H9 (cell line): ENCODE measurements at regions not wholly inside any gene's neighbourhood (a gene's known extent, or its start where the extent isn't known, plus 50 kb on each side); places are given as distances from the start of the nearest gene placed in this dataset.

ENCODE experiments used
- DNase-seq: peaks from one replicate; pipeline ENCODE4 v3.0.0-alpha.2; 2017
- H2AFZ ChIP-seq: one replicate; pipeline ENCODE4 v1.6.1; 2013; ENCODE audit warnings: mild to moderate bottlenecking, low read length, control low read depth, moderate library complexity
- H2AK5ac ChIP-seq: 2 replicates; pipeline ENCODE4 v1.6.1; 2013; ENCODE audit warnings: low read length, control low read depth, mixed read lengths; ENCODE audit not compliant: insufficient read length
- H2BK120ac ChIP-seq: one replicate; pipeline ENCODE4 v1.6.1; 2013; ENCODE audit warnings: low read depth, mild to moderate bottlenecking, low read length, control low read depth, inconsistent platforms; ENCODE audit not compliant: poor library complexity, severe bottlenecking
- H2BK12ac ChIP-seq: 2 replicates; pipeline ENCODE4 v1.6.1; 2013; ENCODE audit warnings: low read length, control low read depth, mixed read lengths, low read depth; ENCODE audit not compliant: insufficient read length
- H2BK15ac ChIP-seq: 2 replicates; pipeline ENCODE4 v1.6.1; 2013; ENCODE audit warnings: low read depth, low read length, control low read depth
- H2BK20ac ChIP-seq: one replicate; pipeline ENCODE4 v1.6.1; 2013; ENCODE audit warnings: low read depth, mild to moderate bottlenecking, low read length, control low read depth, inconsistent platforms; ENCODE audit not compliant: poor library complexity, severe bottlenecking
- H2BK5ac ChIP-seq: 2 replicates; pipeline ENCODE4 v1.6.1; 2013; ENCODE audit warnings: low read length, control low read depth, mixed read lengths; ENCODE audit not compliant: insufficient read length
- H3K14ac ChIP-seq: 2 replicates; pipeline ENCODE4 v1.6.1; 2013; ENCODE audit warnings: low read length, control low read depth; ENCODE audit not compliant: insufficient read depth
- H3K18ac ChIP-seq: 2 replicates; pipeline ENCODE4 v1.6.1; 2013; ENCODE audit warnings: low read depth, mild to moderate bottlenecking, mixed read lengths, low read length, control low read depth; ENCODE audit not compliant: insufficient read length
- H3K23ac ChIP-seq: 2 replicates; pipeline ENCODE4 v1.6.1; 2013; ENCODE audit warnings: low read length, control low read depth, mixed read lengths, low read depth; ENCODE audit not compliant: insufficient read length
- H3K23me2 ChIP-seq: 2 replicates; pipeline ENCODE4 v1.6.1; 2013; ENCODE audit warnings: low read depth, mild to moderate bottlenecking, mixed read lengths, low read length, control low read depth; ENCODE audit not compliant: insufficient read length, poor library complexity, severe bottlenecking
- H3K27ac ChIP-seq: 2 replicates; pipeline ENCODE4 v1.5.1; 2013; ENCODE audit warnings: low read length, control low read depth, mixed read lengths, low read depth; ENCODE audit not compliant: insufficient read length
- H3K27me3 ChIP-seq: 2 replicates; pipeline ENCODE4 v1.6.1; 2013; ENCODE audit warnings: low read length, control low read depth, inconsistent platforms; ENCODE audit not compliant: insufficient read depth
- H3K4ac ChIP-seq: 2 replicates; pipeline ENCODE4 v1.6.1; 2013; ENCODE audit warnings: low read depth, mild to moderate bottlenecking, control low read depth, inconsistent platforms, low read length, moderate library complexity
- H3K4me1 ChIP-seq: 2 replicates; pipeline ENCODE4 v1.6.1; 2013; ENCODE audit warnings: low read length, control low read depth, inconsistent platforms; ENCODE audit not compliant: insufficient read depth
- H3K4me2 ChIP-seq: 2 replicates; pipeline ENCODE4 v1.6.1; 2013; ENCODE audit warnings: low read length, control low read depth, mixed read lengths; ENCODE audit not compliant: insufficient read length, insufficient read depth
- H3K56ac ChIP-seq: 2 replicates; pipeline ENCODE4 v1.6.1; 2013; ENCODE audit warnings: low read depth, mild to moderate bottlenecking, mixed read lengths, low read length, control low read depth; ENCODE audit not compliant: insufficient read length
- H3K79me1 ChIP-seq: 2 replicates; pipeline ENCODE4 v1.6.1; 2013; ENCODE audit warnings: low read depth, mild to moderate bottlenecking, moderate library complexity, low read length, control low read depth, inconsistent platforms; ENCODE audit not compliant: insufficient read depth, poor library complexity, severe bottlenecking
- H3K79me2 ChIP-seq: 2 replicates; pipeline ENCODE4 v1.6.1; 2013; ENCODE audit warnings: low read length, control low read depth, inconsistent platforms; ENCODE audit not compliant: insufficient read depth
- H3K9ac ChIP-seq: 2 replicates; pipeline ENCODE4 v1.6.1; 2013; ENCODE audit warnings: low read length, control low read depth, mixed read lengths; ENCODE audit not compliant: insufficient read length; ENCODE audit errors: extremely low read depth
- H3K9me3 ChIP-seq: one replicate; pipeline ENCODE4 v1.6.1; 2013; ENCODE audit warnings: low read depth, low read length, inconsistent platforms; ENCODE audit not compliant: control insufficient read depth
- H3T11ph ChIP-seq: one replicate; pipeline ENCODE4 v1.6.1; 2013; ENCODE audit warnings: mild to moderate bottlenecking, low read length, control low read depth, inconsistent platforms
- H4K20me1 ChIP-seq: one replicate; pipeline ENCODE4 v1.6.1; 2013; ENCODE audit not compliant: control insufficient read depth, insufficient read length, insufficient read depth
- H4K5ac ChIP-seq: 2 replicates; pipeline ENCODE4 v1.6.1; 2013; ENCODE audit warnings: low read depth, mild to moderate bottlenecking, mixed read lengths, low read length, control low read depth; ENCODE audit not compliant: insufficient read length
- H4K8ac ChIP-seq: replicated peaks from 2 replicates; pipeline ENCODE4 v1.6.1; 2013; ENCODE audit warnings: low read length, control low read depth, mixed read lengths, low read depth; ENCODE audit not compliant: insufficient read length
- H4K91ac ChIP-seq: 2 replicates; pipeline ENCODE4 v1.6.1; 2013; ENCODE audit warnings: low read depth, mild to moderate bottlenecking, moderate library complexity, mixed read lengths, low read length, control low read depth; ENCODE audit not compliant: insufficient read length
- H3K27ac Mint-ChIP-seq, 3 experiments: 2 replicates in 2 of 3; 3 replicates in 1 of 3; pipeline ENCODE4 v1.8.0; 2020 to 2021; ENCODE audit warnings: mixed read lengths in 3 of 3, mild to moderate bottlenecking in 1 of 3, moderate library complexity in 1 of 3
- H3K27me3 Mint-ChIP-seq: 2 replicates; pipeline ENCODE4 v1.8.0; 2021; ENCODE audit warnings: low read depth, mild to moderate bottlenecking, moderate library complexity, mixed read lengths
- H3K36me3 Mint-ChIP-seq, 3 experiments: 2 replicates in 2 of 3; 3 replicates in 1 of 3; pipeline ENCODE4 v1.8.0; 2020 to 2021; ENCODE audit warnings: low read depth in 3 of 3, mixed read lengths in 3 of 3; ENCODE audit not compliant: insufficient read depth in 1 of 3
- H3K4me1 Mint-ChIP-seq, 2 experiments: 2 replicates each; pipeline ENCODE4 v1.8.0; 2020; ENCODE audit warnings: mixed read lengths in 2 of 2
- H3K4me3 Mint-ChIP-seq, 2 experiments: 2 replicates in 1 of 2; 3 replicates in 1 of 2; pipeline ENCODE4 v1.8.0; 2020 to 2021; ENCODE audit warnings: mild to moderate bottlenecking in 2 of 2, mixed read lengths in 2 of 2, moderate library complexity in 1 of 2
- H3K9me3 Mint-ChIP-seq, 2 experiments: 2 replicates in 1 of 2; 3 replicates in 1 of 2; pipeline ENCODE4 v1.8.0; 2020; ENCODE audit warnings: mild to moderate bottlenecking in 2 of 2, mixed read lengths in 2 of 2, moderate library complexity in 1 of 2
- WGBS: extraction: QIAGEN DNeasy Blood & Tissue Kit; methylation state at CpG from one replicate; pipeline ENCODE4 v1.1.7; 2013; ENCODE audit warnings: missing lambda C conversion rate, low lambda C conversion rate, mixed read lengths; ENCODE audit not compliant: insufficient read length; ENCODE audit errors: extremely low coverage; 5-methylcytosine and 5-hydroxymethylcytosine counted together
- TF ChIP-seq, protein P1 (sequence below): fragments of 200-600 bp; sonication (generic); conservative IDR thresholded peaks from 3 replicates; pipeline ENCODE4 v1.8.0; 2021; ENCODE audit warnings: antibody characterized with exemption, mild to moderate bottlenecking

DNA sequence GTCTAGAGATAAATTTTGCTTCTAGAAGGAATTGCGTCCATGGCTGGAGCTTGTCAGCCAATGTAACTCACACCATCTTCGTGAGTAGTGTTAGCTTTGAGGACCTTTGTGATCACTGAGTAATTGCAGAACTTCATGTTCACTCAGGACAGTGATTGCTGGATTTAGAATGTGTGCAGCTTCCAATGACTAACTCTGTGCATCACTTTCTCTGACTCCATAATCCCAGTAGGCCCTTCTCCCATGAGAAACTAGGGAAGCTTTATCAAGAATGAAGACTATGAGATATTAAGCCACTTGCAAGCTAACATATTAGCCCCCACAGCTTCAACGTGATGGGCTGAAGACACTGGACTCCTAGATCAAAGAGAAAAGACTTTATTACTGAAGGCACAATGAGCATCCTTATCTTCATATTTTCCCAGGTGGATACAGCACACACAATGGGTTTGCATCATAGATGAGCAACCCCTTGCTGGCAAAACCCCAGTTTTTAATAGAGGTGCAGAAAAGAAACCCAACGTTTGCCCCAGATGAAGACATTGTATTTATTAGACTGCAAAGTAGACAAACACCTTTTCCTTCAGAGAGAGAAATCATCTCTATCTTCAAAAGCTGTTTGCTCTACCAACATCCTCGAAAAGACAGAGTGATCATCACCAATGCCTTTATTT lies 561.0 kb downstream of the LTN1 start:
- no peak overlapping the region for H3K23ac ChIP-seq
- H4K8ac ChIP-seq, result no peak overlapping the region
- H3T11ph ChIP-seq, result no peak overlapping the region
- H3K4me3 Mint-ChIP-seq, result no peak overlapping the region
- H3K23me2 ChIP-seq, result no peaks in the 10 kb centered on the region
- no peak overlapping the region for H2AFZ ChIP-seq
- no peaks in the 10 kb centered on the region for H3K36me3 Mint-ChIP-seq
- H2BK5ac ChIP-seq, result no peak overlapping the region
- WGBS, result no CpG with 5 or more reads among the region's 5 CpGs
- no peak overlapping the region for H3K18ac ChIP-seq
- no peak overlapping the region for H4K91ac ChIP-seq
- no peak for DNase-seq
- no peaks in the 10 kb centered on the region for H3K4me1 ChIP-seq
- H3K14ac ChIP-seq, result no peak overlapping the region
- H2BK120ac ChIP-seq, result no peak overlapping the region
- H3K79me2 ChIP-seq, result no peaks in the 10 kb centered on the region
- H3K27ac Mint-ChIP-seq, result no peak overlapping the region
- H3K4me2 ChIP-seq, result no peak overlapping the region
- no peak overlapping the region for H3K56ac ChIP-seq
- no peaks in the 10 kb centered on the region for H3K9me3 ChIP-seq
- no peaks in the 10 kb centered on the region for H3K79me1 ChIP-seq
- H3K4ac ChIP-seq, result no peak overlapping the region
- no peaks in the 10 kb centered on the region for H4K20me1 ChIP-seq
- H4K5ac ChIP-seq, result no peak overlapping the region
- no peaks in the 10 kb centered on the region for H3K9me3 Mint-ChIP-seq
- TF ChIP-seq, protein P1, sequence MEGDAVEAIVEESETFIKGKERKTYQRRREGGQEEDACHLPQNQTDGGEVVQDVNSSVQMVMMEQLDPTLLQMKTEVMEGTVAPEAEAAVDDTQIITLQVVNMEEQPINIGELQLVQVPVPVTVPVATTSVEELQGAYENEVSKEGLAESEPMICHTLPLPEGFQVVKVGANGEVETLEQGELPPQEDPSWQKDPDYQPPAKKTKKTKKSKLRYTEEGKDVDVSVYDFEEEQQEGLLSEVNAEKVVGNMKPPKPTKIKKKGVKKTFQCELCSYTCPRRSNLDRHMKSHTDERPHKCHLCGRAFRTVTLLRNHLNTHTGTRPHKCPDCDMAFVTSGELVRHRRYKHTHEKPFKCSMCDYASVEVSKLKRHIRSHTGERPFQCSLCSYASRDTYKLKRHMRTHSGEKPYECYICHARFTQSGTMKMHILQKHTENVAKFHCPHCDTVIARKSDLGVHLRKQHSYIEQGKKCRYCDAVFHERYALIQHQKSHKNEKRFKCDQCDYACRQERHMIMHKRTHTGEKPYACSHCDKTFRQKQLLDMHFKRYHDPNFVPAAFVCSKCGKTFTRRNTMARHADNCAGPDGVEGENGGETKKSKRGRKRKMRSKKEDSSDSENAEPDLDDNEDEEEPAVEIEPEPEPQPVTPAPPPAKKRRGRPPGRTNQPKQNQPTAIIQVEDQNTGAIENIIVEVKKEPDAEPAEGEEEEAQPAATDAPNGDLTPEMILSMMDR, result no peak
- no peak overlapping the region for H2BK15ac ChIP-seq
- no peak overlapping the region for H2BK20ac ChIP-seq
- H2BK12ac ChIP-seq, result no peak overlapping the region
- H3K27me3 Mint-ChIP-seq, result no peaks in the 10 kb centered on the region
- no peaks in the 10 kb centered on the region for H3K27me3 ChIP-seq
- no peak overlapping the region for H3K27ac ChIP-seq
- H3K4me1 Mint-ChIP-seq, result no peaks in the 10 kb centered on the region
- H2AK5ac ChIP-seq, result no peak overlapping the region
- H3K9ac ChIP-seq, result no peak overlapping the region
